GM12878 (cell line): ENCODE measurements at regions not wholly inside any gene's neighbourhood (a gene's known extent, or its start where the extent isn't known, plus 50 kb on each side); places are given as distances from the start of the nearest gene placed in this dataset.

Source experiments
- ATF3 ChIP-seq: IDR thresholded peaks from 2 replicates; pipeline ENCODE4 v1.6.1; 2011; ENCODE audit warnings: low read depth, mild to moderate bottlenecking, low read length, moderate library complexity, borderline replicate concordance; ENCODE audit errors: extremely low read depth
- CTCF ChIP-seq, 3 experiments: IDR thresholded peaks in 2 of 3; conservative IDR thresholded peaks in 1 of 3; 2 replicates each; pipeline ENCODE4 v1.5.1; 2011; ENCODE audit warnings: low read depth in 3 of 3, low read length in 3 of 3, mild to moderate bottlenecking in 3 of 3, control low read depth in 2 of 3, moderate library complexity in 2 of 3, inconsistent platforms in 1 of 3, mixed read lengths in 1 of 3; ENCODE audit not compliant: control insufficient read depth in 2 of 3, insufficient read depth in 1 of 3; ENCODE audit errors: extremely low read depth in 1 of 3
- EZH2 ChIP-seq: IDR thresholded peaks from 2 replicates; pipeline ENCODE4 v1.6.1; 2012; ENCODE audit warnings: low read depth, mild to moderate bottlenecking, control low read depth, inconsistent platforms, low read length, borderline replicate concordance; ENCODE audit not compliant: control insufficient read depth
- LARP7 ChIP-seq: fragments of 450-650 bp; IDR thresholded peaks from 2 replicates; pipeline ENCODE4 v1.6.1; 2017; ENCODE audit warnings: mild to moderate bottlenecking
- NRF1 ChIP-seq: conservative IDR thresholded peaks from 2 replicates; pipeline ENCODE4 v1.6.1; 2011; ENCODE audit warnings: mild to moderate bottlenecking, low read depth, low read length, improper control_type of control experiment
- RB1 ChIP-seq: fragments of 450-650 bp; formaldehyde crosslinking; IDR thresholded peaks from 2 replicates; pipeline ENCODE4 v1.6.1; 2017; ENCODE audit warnings: mild to moderate bottlenecking, borderline replicate concordance
- YY1 ChIP-seq: IDR thresholded peaks from 2 replicates; pipeline ENCODE4 v1.6.1; 2011; ENCODE audit warnings: low read depth, mild to moderate bottlenecking, low read length

GRCh38 chr7:156031679-156032478 lies 219.6 kb upstream of the SHH start:
- no peak for TF ChIP-seq YY1
- no peak for TF ChIP-seq LARP7
- no peak for TF ChIP-seq EZH2
- no peak for TF ChIP-seq NRF1
- TF ChIP-seq CTCF (IDR thresholded peaks at IDR 0.05 in 2 of 3, conservative IDR thresholded peaks at IDR 0.05 in 1 of 3; ENCODE audit: control insufficient read depth in 2 of 3, extremely low read depth in 1 of 3, insufficient read depth in 1 of 3, low read depth in 3 of 3, low read length in 3 of 3), result no peak
- TF ChIP-seq ATF3, result no peak
- TF ChIP-seq RB1, result no peak
